Activated naive CD4-positive, alpha-beta T cell treated with anti-CD3 and anti-CD28 coated beads, Interleukin-2, amount 50 U/mL, for 72 hours (primary cell): ENCODE measurements at regions not wholly inside any gene's neighbourhood (a gene's known extent, or its start where the extent isn't known, plus 50 kb on each side); places are given as distances from the start of the nearest gene placed in this dataset.
"Not testable (repeated sequence)": the region's sequence is repeated elsewhere in the genome, so short reads cannot be mapped to it uniquely, and the experiment has no call there.

ENCODE experiments used
- ATAC-seq, 2 donors: fragments of 150-1000 bp; cut with Tn5 transposase; 2 replicates each; pipeline ENCODE4 v1.10.0; 2021; ENCODE audit warnings: mild to moderate bottlenecking in 2 of 2, moderate library complexity in 2 of 2
- DNase-seq, 2 donors: peaks; one replicate each; pipeline ENCODE4 v3.0.0; 2021 to 2022; ENCODE audit warnings: low spot score in 2 of 2
- H3K27ac Mint-ChIP-seq, 2 donors: one replicate each; pipeline ENCODE4 v1.8.0; 2022; ENCODE audit warnings: mild to moderate bottlenecking in 2 of 2, mixed read lengths in 2 of 2
- H3K36me3 Mint-ChIP-seq, 2 donors: one replicate each; pipeline ENCODE4 v1.8.0; 2022; ENCODE audit warnings: mixed read lengths in 2 of 2
- H3K9me3 Mint-ChIP-seq, 2 donors: one replicate each; pipeline ENCODE4 v1.8.0; 2022; ENCODE audit warnings: mixed read lengths in 2 of 2

DNA sequence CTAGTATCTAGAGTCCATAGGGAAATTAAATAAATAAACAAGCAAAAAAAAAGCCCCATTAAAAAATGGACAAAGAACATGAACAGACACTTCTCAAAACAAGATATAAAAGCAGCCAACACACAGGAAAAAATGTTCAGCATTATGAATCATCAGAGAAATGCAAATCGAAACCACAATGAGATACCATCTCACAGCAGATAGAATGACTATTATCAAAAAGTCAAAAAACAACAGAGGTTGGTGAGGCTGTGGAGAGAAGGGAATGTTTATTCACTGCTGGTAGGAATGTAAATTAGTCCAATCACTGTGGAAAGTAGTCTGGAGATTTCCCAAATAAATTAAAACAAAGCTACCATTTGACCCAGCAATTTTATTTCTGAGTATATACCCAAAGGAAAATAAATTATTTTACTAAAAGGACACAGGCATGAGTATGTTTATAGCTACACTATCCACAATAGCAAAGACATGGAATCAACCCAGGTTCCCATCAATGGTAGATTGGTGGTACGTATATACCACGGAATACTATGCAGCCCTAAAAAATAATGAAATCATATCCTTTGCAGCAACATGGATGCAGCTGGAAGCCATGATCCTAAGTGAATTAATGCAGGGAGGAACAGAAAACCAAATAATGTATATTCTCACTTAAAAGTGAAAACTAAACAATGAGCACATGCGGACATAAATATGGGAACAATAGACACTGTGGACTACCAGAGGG is 366.5 kb upstream of the SEMA3C start:
- peaks cover 0 to 5% of the 10 kb centered on the region in 2 donors for H3K36me3 Mint-ChIP-seq
- H3K27ac Mint-ChIP-seq: no peak overlapping the region
- no peak for DNase-seq
- no peak for ATAC-seq
- H3K9me3 Mint-ChIP-seq: peaks cover 10 to 21% of the 10 kb centered on the region in 2 donors

DNA sequence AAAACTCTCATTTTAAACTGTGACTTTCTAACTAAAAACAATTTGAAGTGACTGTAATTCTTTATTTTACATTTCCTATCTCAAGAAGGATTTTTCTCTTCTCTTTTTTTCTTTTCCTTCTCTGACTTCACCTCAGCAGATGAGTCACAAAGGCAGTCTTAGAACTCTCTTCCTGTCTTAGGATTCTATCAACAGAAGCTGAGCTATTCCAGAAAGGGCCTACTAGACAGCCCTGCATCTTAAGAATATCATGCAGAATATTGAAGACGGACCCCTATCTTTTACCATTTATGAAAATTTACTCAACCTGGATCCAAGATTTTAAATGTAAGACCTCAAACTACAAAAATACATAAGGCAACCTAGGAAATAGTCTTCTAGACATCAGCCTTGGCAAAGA is 365.7 kb upstream of the SEMA3C start:
- DNase-seq: no peak
- no peak overlapping the region for H3K27ac Mint-ChIP-seq
- no peaks in the 10 kb centered on the region for H3K36me3 Mint-ChIP-seq
- ATAC-seq: no peak
- H3K9me3 Mint-ChIP-seq: peaks cover 10 to 20% of the 10 kb centered on the region in 2 donors

DNA sequence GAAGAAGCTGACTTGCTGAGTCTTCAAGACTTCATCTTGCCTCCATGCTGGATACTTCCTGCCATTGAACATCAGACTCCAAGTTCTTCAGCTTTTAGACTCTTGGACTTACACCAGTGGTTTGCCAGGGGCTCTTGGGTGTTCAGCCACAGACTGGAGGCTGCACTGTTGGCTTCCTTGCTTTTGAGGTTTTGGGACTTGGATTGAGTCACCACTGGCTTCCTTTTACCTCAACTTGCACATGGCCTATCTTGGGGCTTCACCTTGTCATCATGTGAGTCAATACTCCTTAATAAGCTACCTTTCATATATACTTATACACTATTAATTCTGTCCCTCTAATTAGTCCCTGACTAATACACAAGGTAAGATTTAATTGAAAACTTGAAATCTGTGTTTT is 361.7 kb upstream of the SEMA3C start:
- Mint-ChIP-seq H3K36me3 (no peaks in the 10 kb centered on the region), H3K9me3 (peaks cover 16 to 24% of the 10 kb centered on the region in 2 donors), H3K27ac (no peak overlapping the region)
- DNase-seq (no peak), ATAC-seq (no peak)

DNA sequence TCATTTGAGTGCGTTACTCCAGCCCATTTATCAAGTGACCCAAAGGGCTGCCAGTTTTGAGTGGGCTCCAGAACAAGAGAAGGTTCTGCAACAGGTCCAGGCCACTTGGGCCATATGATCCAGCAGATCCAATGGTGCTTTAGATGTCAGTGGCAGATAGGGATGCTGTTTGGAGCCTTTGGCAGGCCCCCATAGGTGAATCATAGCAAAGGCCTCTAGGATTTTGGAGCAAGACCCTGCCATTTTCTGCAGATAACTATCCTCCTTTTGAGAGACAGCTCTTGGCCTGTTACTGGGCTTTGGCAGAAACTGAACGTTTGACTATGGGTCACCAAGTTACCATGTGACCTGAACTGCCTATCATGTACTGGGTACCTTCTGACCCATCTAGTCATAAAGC is 358.8 kb upstream of the SEMA3C start:
- ATAC-seq: no peak
- no peak overlapping the region for H3K27ac Mint-ChIP-seq
- DNase-seq: no peak
- H3K36me3 Mint-ChIP-seq: no peaks in the 10 kb centered on the region
- H3K9me3 Mint-ChIP-seq: peaks cover 10 to 18% of the 10 kb centered on the region in 2 donors

DNA sequence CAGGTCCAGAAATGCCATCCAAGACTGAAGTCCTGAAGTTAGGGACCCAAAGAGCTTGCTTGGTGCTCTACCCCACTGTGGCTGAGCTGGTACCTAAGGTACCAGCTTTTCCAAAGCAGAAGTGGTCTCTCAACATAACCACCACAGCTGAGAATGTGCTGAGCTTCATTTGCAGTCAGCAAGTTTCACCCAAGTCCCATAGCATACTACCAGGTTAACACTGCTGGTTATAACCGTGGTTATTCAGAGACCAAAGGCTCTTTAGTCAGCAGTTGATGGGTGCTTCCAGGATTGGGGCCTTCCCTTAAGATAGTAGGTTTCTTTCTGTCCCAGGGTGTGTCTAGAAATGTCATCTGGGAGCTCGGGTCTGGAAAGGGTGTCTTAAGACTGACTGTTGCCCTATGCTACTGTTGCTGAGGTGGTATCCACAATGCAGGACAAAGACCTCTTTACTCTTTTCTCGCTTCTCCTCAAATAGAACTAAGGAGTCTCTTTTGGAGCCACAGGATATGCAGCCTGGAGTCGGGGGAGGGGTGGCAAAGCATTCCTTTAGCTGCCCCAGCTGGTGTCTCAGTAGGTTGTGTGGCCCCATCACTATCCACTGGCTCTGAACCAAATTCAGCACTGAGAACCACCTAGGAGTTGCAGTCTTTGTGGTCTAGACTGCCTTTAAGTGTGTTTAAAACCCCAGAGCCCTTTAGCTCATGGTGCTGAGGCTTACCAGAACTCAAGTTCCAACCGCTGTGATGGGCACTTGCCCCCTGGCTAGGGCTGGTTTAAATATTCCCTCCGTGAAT is 354.9 kb upstream of the SEMA3C start:
- no peak for ATAC-seq
- Mint-ChIP-seq H3K9me3 (peaks cover 10 to 12% of the 10 kb centered on the region in 2 donors), H3K27ac (no peak overlapping the region), H3K36me3 (no peaks in the 10 kb centered on the region)
- no peak for DNase-seq

DNA sequence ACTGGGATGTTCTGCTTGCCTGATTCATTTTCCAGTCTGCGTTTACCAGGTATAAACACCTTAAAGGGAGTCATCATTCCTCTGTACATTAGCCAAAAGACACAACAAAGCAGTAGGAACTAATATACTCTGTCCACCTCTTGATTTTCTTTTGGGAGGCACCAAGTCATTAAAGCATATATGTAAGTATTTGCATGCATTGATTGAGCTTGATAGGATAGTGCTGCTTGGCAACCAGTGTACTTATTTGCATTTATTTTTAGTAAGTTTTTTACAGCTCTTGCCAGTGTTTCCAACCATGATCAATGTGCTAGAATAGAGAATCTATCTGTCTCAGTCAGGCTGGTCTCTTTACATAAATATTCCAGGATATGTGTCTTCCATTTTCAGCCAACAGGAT is 353.3 kb upstream of the SEMA3C start:
- no peak for DNase-seq
- no peaks in the 10 kb centered on the region for H3K36me3 Mint-ChIP-seq

DNA sequence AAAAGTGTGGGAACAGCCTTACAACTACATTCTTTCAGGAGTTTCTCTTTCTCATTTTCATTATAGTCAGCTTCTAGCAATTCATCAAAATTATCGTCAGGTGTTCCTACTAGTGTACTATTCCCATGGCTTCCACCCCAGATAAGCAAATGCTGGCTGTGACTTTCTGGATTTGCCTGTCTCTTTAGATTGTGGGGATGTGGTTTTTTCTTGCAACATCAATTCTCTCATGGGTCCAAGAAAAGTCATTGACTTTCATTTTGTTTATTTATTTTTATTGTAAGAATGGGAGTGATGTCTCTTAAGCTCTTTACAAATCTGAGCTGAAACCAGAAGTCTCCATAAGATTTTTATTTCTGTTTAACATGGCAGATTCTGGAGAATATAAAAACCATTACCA is 349.7 kb upstream of the SEMA3C start:
- Mint-ChIP-seq H3K9me3 (peaks cover 8 to 15% of the 10 kb centered on the region in 2 donors), H3K36me3 (no peaks in the 10 kb centered on the region), H3K27ac (no peak overlapping the region)
- DNase-seq (no peak), ATAC-seq (no peak)

More for the DNA sequence above, 353.3 kb upstream of the SEMA3C start:
- Mint-ChIP-seq H3K9me3 (peaks cover 10 to 14% of the 10 kb centered on the region in 2 donors), H3K27ac (no peak overlapping the region)
- ATAC-seq: no peak

DNA sequence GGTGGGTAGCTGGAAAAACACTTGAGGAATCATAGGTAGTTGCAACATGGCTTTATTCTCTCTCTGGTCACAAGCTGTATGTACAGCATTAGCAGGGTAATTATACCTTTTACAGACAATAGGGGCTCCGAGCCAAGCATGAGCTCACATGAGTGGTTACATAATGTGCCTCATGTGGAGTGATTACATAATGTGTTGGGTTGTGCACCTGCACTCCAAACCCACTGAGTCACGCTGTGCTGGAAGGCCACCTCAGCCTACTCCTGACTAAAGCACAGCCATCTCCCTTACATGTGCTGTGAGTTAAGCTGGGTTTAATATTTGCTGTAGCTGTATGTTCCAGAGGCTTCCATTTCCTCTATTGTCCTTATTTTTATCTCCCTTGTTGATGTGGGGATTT is 348.7 kb upstream of the SEMA3C start:
- peaks cover 9 to 15% of the 10 kb centered on the region in 2 donors for H3K9me3 Mint-ChIP-seq
- H3K27ac Mint-ChIP-seq: no peak overlapping the region
- no peaks in the 10 kb centered on the region for H3K36me3 Mint-ChIP-seq
- DNase-seq (no peak), ATAC-seq (no peak)

DNA sequence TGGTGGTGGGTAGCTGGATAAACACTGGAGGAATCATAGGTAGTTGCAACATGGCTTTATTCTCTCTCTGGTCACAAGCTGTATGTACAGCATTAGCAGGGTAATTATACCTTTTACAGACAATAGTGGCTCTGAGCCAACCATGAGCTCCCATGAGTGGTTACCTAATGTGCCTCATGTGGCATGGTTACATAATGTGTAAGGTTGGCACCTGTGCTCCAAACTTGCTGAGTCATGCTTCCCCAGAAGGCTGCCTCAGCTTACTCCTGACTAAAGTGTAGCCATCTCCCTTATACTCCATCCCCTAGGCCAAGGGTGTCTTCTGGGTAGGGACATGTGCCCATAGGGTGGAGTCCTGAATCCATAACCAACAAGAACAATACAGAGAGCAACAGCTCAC is 345.3 kb upstream of the SEMA3C start:
- Mint-ChIP-seq H3K27ac (no peak overlapping the region), H3K9me3 (peaks cover 17 to 27% of the 10 kb centered on the region in 2 donors), H3K36me3 (peaks cover 0 to 5% of the 10 kb centered on the region in 2 donors)
- ATAC-seq (no peak), DNase-seq (no peak)

DNA sequence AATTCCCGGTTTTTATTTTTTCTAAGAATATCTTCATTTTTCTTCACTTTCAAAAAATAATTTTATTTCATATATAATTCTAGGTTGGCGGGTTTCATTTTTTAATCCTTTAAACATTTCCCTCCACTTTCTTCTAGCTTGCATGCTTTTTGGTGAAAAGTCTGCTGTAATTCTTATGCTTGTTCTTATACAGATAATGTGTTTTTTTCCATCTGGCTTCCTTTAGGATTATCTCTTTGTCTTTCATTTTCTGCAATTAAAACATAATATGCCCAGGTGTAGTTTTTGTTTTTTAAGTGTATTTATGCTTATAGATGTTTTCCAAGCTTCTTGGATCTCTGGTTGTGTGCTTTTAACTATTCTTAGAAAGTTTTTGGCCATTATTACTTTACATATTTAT is 341.3 kb upstream of the SEMA3C start:
- Mint-ChIP-seq H3K36me3 (peaks cover 0 to 5% of the 10 kb centered on the region in 2 donors), H3K27ac (no peak overlapping the region), H3K9me3 (peaks cover 16 to 17% of the 10 kb centered on the region in 2 donors)
- no peak for DNase-seq
- no peak for ATAC-seq

DNA sequence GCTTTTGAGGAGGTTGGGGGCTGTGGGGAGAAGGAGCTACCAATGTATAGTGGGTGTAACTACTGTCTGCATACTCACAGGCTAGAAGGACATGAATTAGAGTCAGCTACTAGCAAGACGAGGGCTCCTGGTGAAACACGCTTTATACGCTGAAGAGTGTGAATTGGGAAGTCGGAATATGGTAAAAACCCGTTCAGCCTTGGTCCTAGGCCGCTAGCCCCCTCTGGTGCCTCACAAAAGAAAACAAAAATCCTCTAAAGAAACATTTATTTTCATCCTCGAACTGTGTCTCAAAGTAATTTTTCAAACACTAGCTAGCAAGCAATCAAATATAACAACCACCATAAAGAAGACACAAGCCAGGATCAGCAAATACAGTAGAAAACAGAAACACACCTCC is 338.1 kb upstream of the SEMA3C start:
- no peak overlapping the region for H3K27ac Mint-ChIP-seq
- peaks cover 0 to 5% of the 10 kb centered on the region in 2 donors for H3K36me3 Mint-ChIP-seq
- DNase-seq (no peak), ATAC-seq (no peak)
- H3K9me3 Mint-ChIP-seq: peaks cover 17 to 19% of the 10 kb centered on the region in 2 donors

DNA sequence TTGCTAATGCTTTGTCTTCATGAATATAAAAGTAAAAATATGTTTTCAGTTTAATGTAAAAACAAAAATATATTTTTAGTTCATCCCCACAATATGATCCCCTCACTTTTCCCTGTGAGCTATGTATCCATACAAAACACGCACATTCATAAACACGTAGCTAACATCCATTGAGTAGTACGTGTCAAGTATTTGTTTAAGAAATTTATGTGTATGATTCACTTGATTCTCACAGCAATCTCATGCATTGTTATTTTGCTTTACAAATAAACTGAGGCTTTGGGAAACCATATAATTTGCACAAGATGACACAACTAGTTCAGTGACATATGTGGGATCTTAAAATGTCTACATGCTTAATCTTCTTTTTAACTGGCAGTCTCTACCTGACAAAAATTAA is 329.6 kb upstream of the SEMA3C start:
- H3K9me3 Mint-ChIP-seq: peaks cover 13 to 20% of the 10 kb centered on the region in 2 donors
- DNase-seq (no peak), ATAC-seq (no peak)
- H3K27ac Mint-ChIP-seq: no peak overlapping the region
- H3K36me3 Mint-ChIP-seq: no peaks in the 10 kb centered on the region

DNA sequence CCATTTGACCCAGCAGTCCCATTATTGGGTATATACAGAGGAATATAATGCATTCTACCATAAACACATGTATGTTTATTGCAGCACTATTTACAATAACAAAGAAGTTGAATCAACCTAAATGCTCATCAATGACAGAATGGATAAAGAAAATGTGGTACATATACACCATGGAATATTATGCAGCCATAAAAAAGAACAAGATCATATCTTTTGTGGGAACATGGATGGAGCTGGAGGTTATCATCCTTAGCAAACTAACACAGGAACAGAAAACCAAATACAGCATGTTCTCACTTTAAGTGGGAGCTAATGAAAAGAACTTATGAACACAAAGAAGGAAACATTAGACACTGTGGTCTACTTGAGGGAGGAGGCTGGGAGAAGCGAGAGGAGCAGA is 328.5 kb upstream of the SEMA3C start:
- H3K36me3 Mint-ChIP-seq, ATAC-seq, H3K27ac Mint-ChIP-seq, DNase-seq: not testable (repeated sequence)
- peaks cover 13 to 20% of the 10 kb centered on the region in 2 donors for H3K9me3 Mint-ChIP-seq

DNA sequence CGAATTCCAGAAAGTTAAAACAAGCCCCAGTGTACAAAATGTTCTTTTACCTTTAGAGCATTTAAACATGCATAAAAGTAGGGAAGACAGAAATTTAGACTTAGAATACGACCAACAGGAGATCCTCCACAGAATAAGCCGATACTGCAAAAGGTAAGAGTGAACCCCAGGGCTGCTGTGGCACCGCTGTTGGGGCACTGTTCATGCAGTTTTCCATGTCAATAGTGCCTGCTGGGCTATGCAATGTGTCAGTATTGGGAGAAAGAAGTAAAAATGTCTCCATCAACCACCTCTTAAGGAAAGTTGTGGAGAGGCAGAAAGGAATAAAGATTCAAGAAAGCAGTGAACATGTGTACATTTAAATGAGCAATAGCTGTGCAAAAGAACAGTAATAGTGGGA is 326.5 kb upstream of the SEMA3C start:
- Mint-ChIP-seq H3K36me3 (no peaks in the 10 kb centered on the region), H3K9me3 (peaks cover 16 to 26% of the 10 kb centered on the region in 2 donors), H3K27ac (no peak overlapping the region)
- DNase-seq: no peak
- no peak for ATAC-seq

DNA sequence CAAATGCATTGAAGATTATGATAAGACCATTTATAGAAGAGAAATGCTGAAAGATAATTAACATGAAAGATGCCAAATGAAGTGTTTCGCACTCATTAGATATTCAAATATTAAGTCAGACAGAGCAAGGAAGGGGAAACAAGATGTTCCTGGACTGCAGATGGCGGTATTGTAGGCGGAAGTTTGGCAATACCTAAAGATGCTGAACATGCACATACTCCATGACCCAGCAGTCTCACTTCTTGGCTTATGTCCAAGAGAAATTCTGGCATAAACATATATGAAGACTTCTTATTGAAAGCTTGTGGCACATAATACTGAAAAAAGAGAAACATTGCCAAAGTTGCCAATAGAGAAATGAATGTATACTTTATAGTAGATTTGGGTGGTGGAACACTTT is 325.4 kb upstream of the SEMA3C start:
- Mint-ChIP-seq H3K9me3 (peaks cover 12 to 23% of the 10 kb centered on the region in 2 donors), H3K27ac (no peak overlapping the region), H3K36me3 (no peaks in the 10 kb centered on the region)
- DNase-seq: no peak
- no peak for ATAC-seq

DNA sequence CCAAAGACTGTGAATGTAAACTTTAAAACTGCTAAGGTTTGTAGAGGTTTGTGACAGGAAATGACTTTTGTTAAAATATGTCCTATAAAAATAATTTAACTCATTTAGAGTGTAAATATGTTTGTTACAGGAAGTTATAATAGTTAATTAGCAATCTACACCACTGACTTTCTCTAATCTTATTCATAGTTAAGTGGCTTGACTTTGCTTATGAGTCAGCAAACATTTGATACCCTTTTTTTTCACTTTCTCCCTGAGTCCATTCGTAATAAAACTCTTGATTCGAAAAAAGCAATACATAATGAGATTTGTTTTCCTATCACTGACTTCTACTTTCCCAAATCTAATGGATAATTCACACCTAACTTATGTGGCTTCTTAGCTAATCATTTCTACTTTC is 317.7 kb upstream of the SEMA3C start:
- DNase-seq: no peak
- H3K36me3 Mint-ChIP-seq: no peaks in the 10 kb centered on the region
- no peak for ATAC-seq
- no peak overlapping the region for H3K27ac Mint-ChIP-seq
- peaks cover 13 to 20% of the 10 kb centered on the region in 2 donors for H3K9me3 Mint-ChIP-seq

DNA sequence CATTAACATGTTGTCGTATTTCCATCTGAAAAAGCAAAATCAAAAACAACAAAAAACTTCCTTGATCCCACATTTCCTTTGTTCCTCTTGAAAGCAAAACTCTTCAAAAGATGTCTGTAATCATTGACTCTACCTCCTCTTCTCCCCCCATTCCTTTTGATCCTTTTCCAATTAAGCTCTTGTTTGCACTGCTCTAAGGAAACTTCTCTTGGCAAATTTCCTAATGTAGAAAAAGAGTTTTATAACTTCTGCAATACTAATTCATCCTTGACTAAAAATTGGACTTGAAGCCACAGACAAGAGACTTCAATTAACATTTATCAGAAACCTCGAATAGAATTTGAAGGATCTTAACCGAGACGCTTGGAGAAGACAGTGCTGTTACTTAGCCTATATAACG is 317.1 kb upstream of the SEMA3C start:
- no peak for DNase-seq
- no peak for ATAC-seq

DNA sequence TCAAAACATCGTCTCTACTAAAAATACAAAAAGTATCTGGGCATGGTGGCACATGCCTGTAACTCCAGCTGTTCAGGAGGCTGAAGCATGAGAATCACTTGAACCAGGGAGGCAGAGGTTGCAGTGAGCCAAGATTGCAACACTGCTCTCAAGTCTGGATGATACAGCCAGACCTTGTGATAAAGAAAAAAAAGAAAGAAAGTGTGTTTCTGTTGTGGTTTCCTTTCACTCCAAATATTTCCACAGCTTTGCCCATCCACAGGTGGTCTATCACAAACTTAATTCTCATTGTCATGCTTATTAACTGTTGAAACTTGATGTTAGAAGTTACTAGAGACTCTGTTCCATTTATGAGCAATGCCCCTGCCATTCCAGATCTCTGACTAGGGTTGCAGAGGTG is 316.0 kb upstream of the SEMA3C start:
- H3K27ac Mint-ChIP-seq: no peak overlapping the region

More for the DNA sequence above, 317.1 kb upstream of the SEMA3C start:
- Mint-ChIP-seq H3K27ac (no peak overlapping the region), H3K36me3 (no peaks in the 10 kb centered on the region), H3K9me3 (peaks cover 10 to 14% of the 10 kb centered on the region in 2 donors)

More for the DNA sequence above, 316.0 kb upstream of the SEMA3C start:
- ATAC-seq: no peak
- DNase-seq: no peak
- Mint-ChIP-seq H3K36me3 (no peaks in the 10 kb centered on the region), H3K9me3 (peaks cover 14 to 19% of the 10 kb centered on the region in 2 donors)
